ENCODE measurements at regions not wholly inside any gene's neighbourhood (a gene's known extent, or its start where the extent isn't known, plus 50 kb on each side); places are given as distances from the start of the nearest gene placed in this dataset.

- TF ChIP-seq CTCF (IDR thresholded peaks at IDR 0.05; ENCODE audit: low read depth, low read length) (no peak), EZH2phosphoT487 (IDR thresholded peaks at IDR 0.05; ENCODE audit: low read depth) (no peak)
Measured at GRCh38 chr20:17837179-17837578, 131.4 kb downstream of the SNX5 start.
